ENCODE measurements at regions not wholly inside any gene's neighbourhood (a gene's known extent, or its start where the extent isn't known, plus 50 kb on each side); places are given as distances from the start of the nearest gene placed in this dataset.

GRCh38 chr13:60227158-60227557, 63.4 kb upstream of the DIAPH3 start:
- no peaks in the 10 kb centered on the region for H3K36me3 ChIP-seq
- intact Hi-C loops (cut with DNase I): no loop called here
- no peaks in the 10 kb centered on the region for H3K9me3 ChIP-seq
- no peak overlapping the region for H3K27ac ChIP-seq
- no peak for TF ChIP-seq EP300 (IDR thresholded peaks at IDR 0.05)
- no peak for TF ChIP-seq CTCF (IDR thresholded peaks at IDR 0.05)
- no peak overlapping the region for H3K4me3 ChIP-seq
- H3K4me1 ChIP-seq (ENCODE audit: insufficient read depth): no peaks in the 10 kb centered on the region
- no peaks in the 10 kb centered on the region for H3K27me3 ChIP-seq
- no peak for DNase-seq

- Histone ChIP-seq H3K27me3 (no peaks in the 10 kb centered on the region), H3K4me1 (ENCODE audit: insufficient read depth) (no peaks in the 10 kb centered on the region), H3K27ac (no peak overlapping the region), H3K4me3 (no peak overlapping the region), H3K9me3 (no peaks in the 10 kb centered on the region), H3K36me3 (no peaks in the 10 kb centered on the region)
- DNase-seq: no peak
- intact Hi-C loops (cut with DNase I): no loop called here
- TF ChIP-seq CTCF (IDR thresholded peaks at IDR 0.05) (no peak), EP300 (IDR thresholded peaks at IDR 0.05) (no peak), POLR2A (IDR thresholded peaks at IDR 0.05) (no peak)
- WGBS, 3 donors: 72 to 91% (median 73%) methylated on average over 1 of the region's 1 CpG
Observed at GRCh38 chr13:60229708-60230272, 66.1 kb upstream of the DIAPH3 start.

- intact Hi-C loops (cut with DNase I): no loop called here
- 6 to 7% (median 6%) methylated on average over 3 of the region's 3 CpGs for WGBS, 3 donors
Observed at GRCh38 chr13:60230593-60230992, 66.9 kb upstream of the DIAPH3 start.

GRCh38 chr13:60242043-60242595, 78.4 kb upstream of the DIAPH3 start:
- WGBS, 3 donors: 27 to 36% (median 32%) methylated on average over 2 of the region's 2 CpGs
- no peak for TF ChIP-seq POLR2A (IDR thresholded peaks at IDR 0.05)
- no peak for TF ChIP-seq CTCF (IDR thresholded peaks at IDR 0.05)
- no peak for TF ChIP-seq EP300 (IDR thresholded peaks at IDR 0.05)
- intact Hi-C loops (cut with DNase I): no loop called here
- no peaks in the 10 kb centered on the region for H3K36me3 ChIP-seq
- no peak overlapping the region for H3K4me3 ChIP-seq
- H3K9me3 ChIP-seq: no peaks in the 10 kb centered on the region
- H3K27me3 ChIP-seq: no peaks in the 10 kb centered on the region
- H3K27ac ChIP-seq: no peak overlapping the region
- no peak for DNase-seq
- H3K4me1 ChIP-seq (ENCODE audit: insufficient read depth): no peaks in the 10 kb centered on the region

More at GRCh38 chr13:60230593-60230992, 66.9 kb upstream of the DIAPH3 start:
- H3K4me1 ChIP-seq (ENCODE audit: insufficient read depth): no peaks in the 10 kb centered on the region
- no peaks in the 10 kb centered on the region for H3K27me3 ChIP-seq
- TF ChIP-seq EP300 (IDR thresholded peaks at IDR 0.05): no peak
- TF ChIP-seq POLR2A (IDR thresholded peaks at IDR 0.05): no peak
- no peak for TF ChIP-seq CTCF (IDR thresholded peaks at IDR 0.05)
- no peak overlapping the region for H3K27ac ChIP-seq
- H3K4me3 ChIP-seq: no peak overlapping the region
- no peaks in the 10 kb centered on the region for H3K9me3 ChIP-seq
- H3K36me3 ChIP-seq: no peaks in the 10 kb centered on the region
- no peak for DNase-seq
